HEK293T (cell line): ENCODE measurements at regions not wholly inside any gene's neighbourhood (a gene's known extent, or its start where the extent isn't known, plus 50 kb on each side); places are given as distances from the start of the nearest gene placed in this dataset.

Source experiments
- ARNT ChIP-seq: fragments of 450-650 bp; IDR thresholded peaks from 2 replicates; pipeline ENCODE4 v1.6.1; 2017; ENCODE audit warnings: mild to moderate bottlenecking
- FOXK2 ChIP-seq: fragments of 450-650 bp; IDR thresholded peaks from 2 replicates; pipeline ENCODE4 v1.6.1; 2016; ENCODE audit warnings: mild to moderate bottlenecking
- HDGF ChIP-seq: fragments of 450-650 bp; IDR thresholded peaks from 2 replicates; pipeline ENCODE4 v1.6.1; 2017; ENCODE audit warnings: antibody characterized with exemption, borderline replicate concordance
- LEF1 ChIP-seq: fragments of 450-650 bp; IDR thresholded peaks from 2 replicates; pipeline ENCODE4 v1.6.1; 2017; ENCODE audit warnings: mild to moderate bottlenecking, borderline replicate concordance
- NFRKB ChIP-seq: fragments of 450-650 bp; IDR thresholded peaks from 2 replicates; pipeline ENCODE4 v1.6.1; 2016; ENCODE audit warnings: mild to moderate bottlenecking, moderate library complexity
- SP1 ChIP-seq: fragments of 450-650 bp; IDR thresholded peaks from 2 replicates; pipeline ENCODE4 v1.6.1; 2017
- TARDBP ChIP-seq: fragments of 450-650 bp; IDR thresholded peaks from 2 replicates; pipeline ENCODE4 v1.6.1; 2016

- TF ChIP-seq TARDBP (no peak), FOXK2 (no peak), ARNT (no peak), SP1 (no peak), NFRKB (no peak), LEF1 (no peak), HDGF (no peak)
Measured at GRCh38 chr1:60571811-60572210, 498.2 kb upstream of the C1orf87 start.
